Type B pancreatic cell (in vitro differentiated cells): ENCODE measurements at regions not wholly inside any gene's neighbourhood (a gene's known extent, or its start where the extent isn't known, plus 50 kb on each side); places are given as distances from the start of the nearest gene placed in this dataset.

Source experiments
- DNase-seq: peaks from one replicate; pipeline ENCODE4 v3.0.0; 2021; ENCODE audit warnings: mixed read lengths; ENCODE audit not compliant: unreplicated experiment; ENCODE audit errors: extremely low spot score
- H3K27ac Mint-ChIP-seq: 2 replicates; pipeline ENCODE4 v1.8.0; 2021; ENCODE audit warnings: mild to moderate bottlenecking, mixed read lengths
- H3K27me3 Mint-ChIP-seq: 2 replicates; pipeline ENCODE4 v1.8.0; 2021; ENCODE audit warnings: mixed read lengths
- H3K36me3 Mint-ChIP-seq: 2 replicates; pipeline ENCODE4 v1.8.0; 2021; ENCODE audit warnings: mixed read lengths
- H3K4me1 Mint-ChIP-seq: one replicate; pipeline ENCODE4 v1.8.0; 2021; ENCODE audit warnings: mixed read lengths; ENCODE audit not compliant: unreplicated experiment
- H3K4me3 Mint-ChIP-seq: 2 replicates; pipeline ENCODE4 v1.8.0; 2021; ENCODE audit warnings: mild to moderate bottlenecking, mixed read lengths
- H3K9me3 Mint-ChIP-seq: 2 replicates; pipeline ENCODE4 v1.8.0; 2021; ENCODE audit warnings: mixed read lengths
- TF ChIP-seq, protein P1 (sequence below): fragments of 200-600 bp; sonication (generic); conservative IDR thresholded peaks from 2 replicates; pipeline ENCODE4 v1.5.0; 2021; ENCODE audit warnings: antibody characterized with exemption, mild to moderate bottlenecking

DNA sequence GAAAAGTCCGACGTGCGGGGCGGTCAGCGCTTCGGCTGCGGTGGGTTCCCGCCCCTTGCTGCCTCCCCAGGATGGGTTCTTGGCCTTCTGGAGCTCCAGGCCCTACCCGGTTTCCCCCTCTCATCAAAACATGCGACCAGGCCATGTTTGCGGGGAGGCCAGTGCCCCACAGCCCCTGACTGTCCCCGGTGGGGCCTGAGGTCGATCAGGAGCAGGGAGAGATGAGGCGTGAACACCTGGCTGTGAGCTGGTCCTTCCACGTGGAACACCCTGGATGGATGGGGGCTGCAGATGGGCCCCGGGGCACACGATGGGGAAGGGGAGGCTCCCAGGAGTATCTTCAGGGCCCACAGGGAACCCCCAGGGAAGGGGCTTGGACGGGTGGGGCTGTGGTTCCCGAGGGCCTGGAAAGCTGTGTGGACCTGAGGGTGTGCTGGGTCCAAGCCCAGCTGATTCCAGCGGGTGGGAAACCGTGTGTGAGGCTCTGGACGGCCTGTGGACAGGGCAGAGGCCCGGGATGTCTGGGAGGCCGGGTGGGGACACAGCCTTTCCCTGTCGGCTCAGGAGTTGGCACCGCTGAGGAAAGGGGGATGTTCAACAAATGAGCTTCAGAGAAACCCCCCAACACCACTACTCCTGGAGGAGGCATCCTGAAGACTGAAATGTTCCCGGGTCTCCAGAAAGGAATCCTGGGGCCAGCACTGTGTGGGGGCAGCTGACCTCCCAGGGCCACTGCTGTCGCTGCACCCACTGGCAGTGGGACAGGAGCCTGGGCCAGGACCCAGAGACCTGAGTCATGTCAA is 187.0 kb upstream of the C14orf180 start:
- peak; percentile 62 for DNase-seq
- H3K27ac Mint-ChIP-seq = no peak overlapping the region
- no peaks in the 10 kb centered on the region for H3K36me3 Mint-ChIP-seq

DNA sequence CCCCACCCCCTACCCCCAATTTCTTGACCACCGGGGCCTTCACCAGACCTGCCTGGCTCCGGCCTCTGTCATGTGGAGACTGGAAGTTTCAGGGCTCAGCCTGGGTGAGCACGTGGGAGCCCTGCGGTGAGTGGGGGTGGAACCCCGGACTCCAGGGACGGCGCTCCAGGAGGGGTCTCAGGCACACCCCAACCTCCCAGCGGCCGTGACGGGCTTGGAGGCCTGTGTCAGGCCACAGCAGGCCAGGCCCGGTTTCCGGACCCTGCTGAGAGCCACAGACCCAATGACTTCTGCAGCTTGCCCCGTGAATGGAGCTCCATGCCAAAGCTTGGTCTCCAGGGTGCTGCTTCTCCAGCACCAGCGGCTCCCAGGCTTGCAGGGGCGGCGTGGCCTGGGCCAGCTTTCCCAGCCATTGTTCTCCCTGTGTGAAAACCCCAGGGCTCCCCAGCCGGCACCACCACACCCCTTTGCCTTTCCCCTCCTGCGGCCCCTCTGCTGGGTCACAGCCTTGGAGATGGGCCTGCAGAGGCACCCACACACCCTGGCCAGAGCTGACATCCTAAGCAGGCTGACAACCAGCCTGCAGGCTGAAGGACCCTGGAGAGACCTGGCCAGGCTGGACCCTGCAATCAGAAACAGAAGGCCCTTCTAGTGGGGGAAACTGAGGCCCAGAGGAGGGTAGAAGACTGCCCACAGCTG is 186.2 kb upstream of the C14orf180 start:
- H3K27me3 Mint-ChIP-seq = peaks cover 16% of the 10 kb centered on the region
- H3K27ac Mint-ChIP-seq = no peak overlapping the region
- DNase-seq = peak; percentile 67
- no peaks in the 10 kb centered on the region for H3K36me3 Mint-ChIP-seq
- H3K9me3 Mint-ChIP-seq = peaks cover 14% of the 10 kb centered on the region
- no peak overlapping the region for H3K4me3 Mint-ChIP-seq
- no peaks in the 10 kb centered on the region for H3K4me1 Mint-ChIP-seq
- TF ChIP-seq, protein P1, sequence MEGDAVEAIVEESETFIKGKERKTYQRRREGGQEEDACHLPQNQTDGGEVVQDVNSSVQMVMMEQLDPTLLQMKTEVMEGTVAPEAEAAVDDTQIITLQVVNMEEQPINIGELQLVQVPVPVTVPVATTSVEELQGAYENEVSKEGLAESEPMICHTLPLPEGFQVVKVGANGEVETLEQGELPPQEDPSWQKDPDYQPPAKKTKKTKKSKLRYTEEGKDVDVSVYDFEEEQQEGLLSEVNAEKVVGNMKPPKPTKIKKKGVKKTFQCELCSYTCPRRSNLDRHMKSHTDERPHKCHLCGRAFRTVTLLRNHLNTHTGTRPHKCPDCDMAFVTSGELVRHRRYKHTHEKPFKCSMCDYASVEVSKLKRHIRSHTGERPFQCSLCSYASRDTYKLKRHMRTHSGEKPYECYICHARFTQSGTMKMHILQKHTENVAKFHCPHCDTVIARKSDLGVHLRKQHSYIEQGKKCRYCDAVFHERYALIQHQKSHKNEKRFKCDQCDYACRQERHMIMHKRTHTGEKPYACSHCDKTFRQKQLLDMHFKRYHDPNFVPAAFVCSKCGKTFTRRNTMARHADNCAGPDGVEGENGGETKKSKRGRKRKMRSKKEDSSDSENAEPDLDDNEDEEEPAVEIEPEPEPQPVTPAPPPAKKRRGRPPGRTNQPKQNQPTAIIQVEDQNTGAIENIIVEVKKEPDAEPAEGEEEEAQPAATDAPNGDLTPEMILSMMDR = no peak

More for the DNA sequence above, 187.0 kb upstream of the C14orf180 start:
- TF ChIP-seq, protein P1 = no peak
- H3K4me1 Mint-ChIP-seq = no peaks in the 10 kb centered on the region
- peaks cover 16% of the 10 kb centered on the region for H3K27me3 Mint-ChIP-seq
- H3K9me3 Mint-ChIP-seq = peaks cover 7% of the 10 kb centered on the region
- H3K4me3 Mint-ChIP-seq = no peak overlapping the region

DNA sequence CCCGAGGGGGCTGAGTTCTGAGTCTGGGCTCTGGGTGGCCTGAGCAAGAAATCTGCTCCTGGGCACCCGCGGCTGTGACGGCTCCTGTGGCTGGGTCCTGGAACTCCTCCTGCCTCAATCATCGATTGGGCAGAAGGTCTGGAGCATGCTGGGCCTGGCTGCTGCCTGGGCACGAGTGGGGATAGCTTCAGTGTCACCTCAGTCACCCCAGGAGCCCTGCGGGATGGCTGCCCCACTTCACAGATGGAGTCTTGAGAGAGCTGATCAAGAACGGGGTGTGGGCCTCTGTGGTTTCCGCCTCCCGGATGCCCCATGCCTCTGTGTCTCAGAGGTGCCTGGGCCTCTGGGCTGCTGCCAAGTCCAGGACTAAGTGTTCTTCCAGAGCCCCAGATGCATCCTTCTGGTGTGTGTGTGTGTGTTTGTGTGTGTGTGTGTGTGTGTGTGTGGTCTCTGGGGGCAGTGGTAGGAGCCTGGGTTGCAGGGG is 185.6 kb upstream of the C14orf180 start:
- H3K9me3 Mint-ChIP-seq = peaks cover 14% of the 10 kb centered on the region
- TF ChIP-seq, protein P1 = no peak
- H3K27me3 Mint-ChIP-seq = peaks cover 16% of the 10 kb centered on the region
- H3K4me3 Mint-ChIP-seq = no peak overlapping the region
- H3K4me1 Mint-ChIP-seq = no peaks in the 10 kb centered on the region
- DNase-seq = peak; percentile 59
- H3K27ac Mint-ChIP-seq = no peak overlapping the region
- no peaks in the 10 kb centered on the region for H3K36me3 Mint-ChIP-seq

DNA sequence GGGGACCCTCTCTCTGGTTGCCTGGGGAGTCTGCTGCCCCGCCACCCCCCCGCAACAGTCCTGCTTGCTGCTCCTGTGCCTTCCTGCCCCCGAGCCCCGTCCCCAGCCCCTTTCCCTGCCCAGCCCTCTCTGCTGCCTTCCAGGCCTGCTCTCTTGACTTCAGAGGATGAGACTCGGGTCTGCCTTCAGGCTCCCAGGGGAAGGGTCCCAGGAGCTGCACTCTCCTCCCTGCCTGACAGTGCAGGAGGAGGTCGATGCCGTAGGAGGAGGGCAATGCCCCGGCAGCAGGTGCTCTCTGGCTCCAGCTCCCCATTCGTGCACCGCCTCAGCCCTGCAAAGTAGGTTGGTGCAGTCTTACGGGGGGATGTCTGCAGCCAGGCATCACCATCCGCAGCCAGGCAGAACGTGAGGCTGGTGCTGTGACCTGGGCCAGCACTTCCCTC is 185.1 kb upstream of the C14orf180 start:
- Mint-ChIP-seq H3K9me3 (peaks cover 14% of the 10 kb centered on the region), H3K4me1 (no peaks in the 10 kb centered on the region), H3K4me3 (no peak overlapping the region), H3K36me3 (no peaks in the 10 kb centered on the region), H3K27ac (no peak overlapping the region), H3K27me3 (peaks cover 16% of the 10 kb centered on the region)
- peak; percentile 56 for DNase-seq
- TF ChIP-seq, protein P1 = no peak

DNA sequence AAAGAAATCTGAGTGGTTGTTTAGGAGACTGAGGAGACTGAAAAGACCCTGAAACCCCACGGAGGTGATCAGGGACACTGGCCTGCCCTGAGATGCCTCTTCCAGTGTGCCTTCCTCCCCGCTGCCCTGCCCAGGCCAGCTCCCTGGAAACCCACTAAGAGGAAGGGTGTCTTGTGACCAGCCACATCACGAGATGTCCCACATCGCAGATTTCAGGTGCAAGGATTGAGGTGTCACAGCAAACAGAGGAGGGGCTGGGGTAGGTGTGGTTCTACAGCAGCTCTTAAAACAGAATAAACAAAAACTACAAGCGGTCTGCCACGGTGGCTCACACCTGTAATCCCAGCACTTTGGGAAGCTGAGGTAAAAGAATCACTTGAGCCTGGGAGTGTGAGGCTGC is 184.3 kb upstream of the C14orf180 start:
- H3K36me3 Mint-ChIP-seq = no peaks in the 10 kb centered on the region
- no peak overlapping the region for H3K4me3 Mint-ChIP-seq
- H3K27ac Mint-ChIP-seq = no peak overlapping the region
- peaks cover 14% of the 10 kb centered on the region for H3K9me3 Mint-ChIP-seq
- no peak for DNase-seq
- H3K4me1 Mint-ChIP-seq = peaks cover 4% of the 10 kb centered on the region
- peaks cover 15% of the 10 kb centered on the region for H3K27me3 Mint-ChIP-seq
- TF ChIP-seq, protein P1 = no peak
